ENCODE measurements at regions not wholly inside any gene's neighbourhood (a gene's known extent, or its start where the extent isn't known, plus 50 kb on each side); places are given as distances from the start of the nearest gene placed in this dataset.
"Not testable (repeated sequence)": the region's sequence is repeated elsewhere in the genome, so short reads cannot be mapped to it uniquely, and the experiment has no call there.

GRCh38 chr16:86934581-86935375 lies 356.4 kb downstream of the FOXL1 start:
- POLR2A ChIA-PET: no interaction called here
- CTCF ChIA-PET: no interaction called here

GRCh38 chr16:86939609-86940008 lies 361.3 kb downstream of the FOXL1 start:
- ChIA-PET POLR2A (no interaction called here), CTCF (no interaction called here)

DNA sequence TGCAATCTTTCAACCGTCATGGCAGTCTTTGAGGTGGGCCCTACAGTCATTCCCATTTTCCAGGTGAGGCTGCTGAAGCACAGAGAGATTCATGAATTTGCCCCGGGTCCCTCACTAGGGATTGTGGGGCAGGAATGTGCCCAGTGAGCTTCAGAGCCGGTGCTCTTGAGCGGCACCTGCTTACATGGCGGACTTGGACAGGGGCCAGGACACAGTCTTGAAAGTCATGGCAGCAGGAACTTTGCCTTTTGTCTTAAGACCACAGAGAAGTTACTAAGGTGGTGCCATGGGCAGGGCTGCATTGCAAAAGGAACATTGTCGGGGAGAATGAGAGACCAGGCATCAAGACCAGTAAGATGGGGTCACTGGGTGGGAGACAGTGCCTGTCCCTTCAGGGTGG lies 363.4 kb downstream of the FOXL1 start:
- POLR2A ChIA-PET: no interaction called here
- CTCF ChIA-PET: no interaction called here

- ChIA-PET CTCF (no interaction called here), POLR2A (no interaction called here)
These were observed 364.1 kb downstream of the FOXL1 start for GRCh38 chr16:86942151-86943051.

GRCh38 chr16:86945166-86945900 lies 367.0 kb downstream of the FOXL1 start:
- CTCF ChIA-PET: no interaction called here
- POLR2A ChIA-PET: no interaction called here

DNA sequence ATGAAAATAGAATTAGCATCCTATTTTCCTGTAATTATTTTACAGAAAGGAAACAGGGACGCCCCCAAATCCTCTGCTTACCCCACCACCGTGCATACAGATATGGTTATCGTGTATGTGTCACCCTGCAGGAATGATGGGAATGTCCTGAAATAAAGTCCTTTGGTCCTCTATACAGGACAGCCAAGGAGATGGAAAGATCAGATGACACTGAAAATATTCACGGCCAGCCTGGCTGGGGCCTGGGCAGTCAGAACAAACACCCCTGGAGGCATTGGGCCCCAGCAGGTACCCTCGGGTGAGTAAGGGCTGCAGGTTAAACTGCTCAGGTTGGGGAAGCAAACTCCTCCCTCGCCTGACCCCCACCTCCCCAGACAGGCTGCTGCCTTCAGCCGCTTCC lies 368.0 kb downstream of the FOXL1 start:
- CTCF ChIA-PET: no interaction called here

DNA sequence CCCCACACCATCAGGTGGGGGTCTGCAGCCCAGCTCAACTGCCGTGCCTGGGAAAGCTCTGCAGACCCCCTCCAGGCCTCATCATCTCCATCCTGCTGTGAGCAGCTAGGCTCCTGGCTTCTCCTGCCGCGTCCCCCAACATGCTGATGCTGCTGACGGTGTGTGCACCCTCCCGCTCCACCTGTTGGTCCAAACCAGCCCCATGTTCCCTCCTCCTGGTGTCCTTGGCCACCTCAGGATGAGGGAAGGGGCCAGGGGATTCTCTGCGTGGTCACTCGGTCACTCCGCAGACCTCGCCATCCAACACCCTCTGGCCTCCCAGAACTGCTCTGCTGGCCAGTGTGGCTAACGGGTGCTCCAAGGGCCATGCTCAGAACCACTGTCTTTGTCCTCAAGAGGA lies 368.6 kb downstream of the FOXL1 start:
- POLR2A ChIA-PET: no interaction called here
- CTCF ChIA-PET: no interaction called here

More for the DNA sequence above, 368.0 kb downstream of the FOXL1 start:
- POLR2A ChIA-PET: no interaction called here

DNA sequence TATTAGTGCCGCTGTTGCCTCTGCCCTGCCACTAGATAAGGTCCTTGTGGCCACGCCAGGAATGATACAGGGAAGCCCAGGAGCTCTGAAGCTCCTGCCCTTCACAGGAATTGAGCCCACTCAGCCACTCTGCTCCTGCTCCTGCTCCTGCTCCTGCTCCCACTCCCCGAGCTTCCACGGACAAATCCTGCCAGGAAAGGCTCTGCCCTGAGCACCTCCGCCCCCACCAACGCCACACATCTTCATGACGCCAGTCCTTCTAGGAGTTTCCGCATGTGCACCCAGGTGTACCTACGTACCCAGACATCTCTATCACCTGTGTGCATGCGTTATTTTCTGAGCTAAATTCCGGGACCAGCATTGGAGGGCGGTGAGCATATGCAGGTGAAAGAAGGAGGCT lies 369.1 kb downstream of the C16orf95 start:
- ChIA-PET POLR2A (no interaction called here), CTCF (no interaction called here)

DNA sequence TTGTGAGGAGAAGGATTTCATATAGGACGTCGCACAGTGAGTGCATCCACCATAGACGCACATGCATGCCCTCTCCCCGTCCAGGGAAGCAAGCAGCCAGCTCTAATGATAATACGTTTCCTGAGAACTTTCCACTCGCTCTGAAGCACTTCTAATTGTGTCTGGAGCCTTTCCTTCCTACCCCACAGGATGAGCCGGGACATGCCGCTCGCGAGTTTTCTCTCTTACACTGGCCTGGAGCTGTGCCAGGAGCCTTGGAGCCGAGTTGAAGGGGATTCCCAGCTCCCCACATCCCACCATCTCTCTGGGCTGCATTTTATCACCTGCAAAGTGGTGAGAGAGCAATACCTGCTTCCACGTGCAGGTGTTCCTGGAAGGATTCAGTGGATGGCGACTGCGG lies 368.1 kb downstream of the C16orf95 start:
- CTCF ChIA-PET: no interaction called here
- POLR2A ChIA-PET: no interaction called here

DNA sequence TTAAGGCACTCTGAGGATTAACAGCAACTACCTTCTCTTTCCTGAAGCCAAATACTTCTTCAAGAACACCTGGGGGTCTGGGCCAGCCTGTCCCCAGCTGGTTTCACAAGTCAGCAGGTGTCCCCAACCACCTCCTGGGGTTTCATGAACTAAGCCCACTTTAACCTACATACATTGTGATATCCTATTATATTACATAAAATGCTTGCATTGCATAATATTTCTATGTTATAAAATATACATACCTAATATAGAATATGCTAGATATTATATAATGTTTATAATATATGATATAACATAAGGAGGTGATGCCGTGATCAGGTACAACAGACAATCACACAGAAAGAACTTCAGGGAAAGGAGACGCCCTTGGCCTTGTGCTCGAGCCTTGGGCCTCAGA lies 367.6 kb downstream of the C16orf95 start:
- CTCF ChIA-PET: no interaction called here

GRCh38 chr16:86951041-86951822 lies 366.0 kb downstream of the C16orf95 start:
- POLR2A ChIA-PET: no interaction called here

More for the DNA sequence above, 367.6 kb downstream of the C16orf95 start:
- POLR2A ChIA-PET: no interaction called here

GRCh38 chr16:86951831-86952598 lies 365.2 kb downstream of the C16orf95 start:
- POLR2A ChIA-PET: no interaction called here
- CTCF ChIA-PET: no interaction called here

More at GRCh38 chr16:86951041-86951822, 366.0 kb downstream of the C16orf95 start:
- CTCF ChIA-PET: no interaction called here

DNA sequence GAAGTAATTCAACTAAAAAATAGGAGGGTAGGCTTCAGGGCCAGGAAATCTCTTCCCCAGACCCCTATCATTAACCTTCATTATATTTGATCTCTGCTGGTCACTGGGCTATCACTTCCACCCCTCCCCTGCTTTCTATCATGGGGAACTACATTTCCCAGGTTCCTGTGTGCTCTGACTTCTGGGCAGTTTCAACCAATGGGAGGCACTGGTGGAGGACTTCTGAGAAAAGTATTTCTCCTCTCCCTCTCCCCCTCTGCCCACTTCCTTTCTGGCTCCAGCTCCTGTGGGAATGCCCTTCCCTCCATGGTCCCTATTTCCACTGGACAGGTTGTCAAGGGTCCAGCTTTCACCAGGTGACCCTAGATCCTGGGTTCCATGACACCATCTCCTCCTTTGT lies 364.4 kb downstream of the C16orf95 start:
- CTCF ChIA-PET: no interaction called here
- POLR2A ChIA-PET: no interaction called here

- ChIA-PET CTCF (no interaction called here), POLR2A (no interaction called here)
These were observed 363.4 kb downstream of the C16orf95 start for GRCh38 chr16:86953631-86954391.

DNA sequence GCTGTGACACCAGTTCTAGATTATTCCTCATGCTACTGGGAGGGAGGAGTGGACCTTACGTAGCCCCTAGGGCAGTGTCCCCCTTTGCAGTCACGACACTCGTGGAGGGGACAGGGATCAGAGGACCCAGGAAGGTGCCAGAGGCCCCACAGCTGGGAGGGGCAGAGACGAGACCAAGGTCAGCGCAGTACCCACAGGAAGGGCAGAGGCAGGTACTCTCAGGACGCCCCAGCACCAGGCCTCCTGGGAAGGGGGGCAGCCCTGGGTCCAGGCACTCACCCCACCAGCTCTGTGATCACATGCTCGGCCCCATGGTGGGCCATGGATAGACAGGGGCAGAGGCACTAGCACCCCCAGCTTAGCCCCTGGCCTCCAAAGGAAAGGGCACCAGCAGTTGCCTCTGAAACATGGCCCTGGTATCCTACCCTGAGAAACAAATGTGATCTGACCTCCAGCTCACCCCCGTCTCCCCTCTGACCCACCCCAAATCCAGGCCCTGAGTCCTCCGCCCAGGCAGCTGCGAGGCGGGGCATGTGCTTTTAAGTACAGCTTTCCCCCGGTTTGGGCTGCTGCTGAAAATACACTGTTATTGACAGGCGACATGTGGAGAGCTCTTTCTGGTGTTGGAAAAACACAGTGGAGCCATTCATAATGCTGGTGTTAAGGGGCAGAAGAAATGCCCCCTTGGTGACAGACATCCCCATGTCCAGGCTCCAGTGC lies 361.9 kb downstream of the C16orf95 start:
- ChIA-PET POLR2A (no interaction called here), CTCF (interaction anchor here (0.7 to 1.0 kb wide), 2 partner anchors 56 to 96 kb away, joined by 3 to 4 read pairs; no protein-coding TSS in a partner anchor)

DNA sequence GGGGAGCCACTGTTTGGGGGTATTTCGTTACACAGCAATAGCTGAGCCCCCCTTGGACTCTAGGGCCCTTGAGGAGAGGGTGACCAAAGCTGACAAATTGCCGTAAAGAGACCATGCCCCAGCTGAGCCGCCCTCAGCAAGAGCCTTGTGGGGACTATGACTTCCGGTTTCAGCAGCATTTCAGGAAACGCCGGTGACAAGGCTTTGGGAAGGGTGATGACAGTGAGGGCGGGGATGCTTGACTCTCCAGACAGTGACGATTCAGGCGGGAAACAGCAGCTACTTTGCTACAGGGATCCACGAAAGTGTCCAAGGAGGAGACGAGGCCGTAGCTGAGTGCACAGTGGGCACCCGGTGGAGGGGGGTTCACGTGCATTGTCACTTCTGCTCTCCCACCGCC lies 360.8 kb downstream of the C16orf95 start:
- ChIA-PET POLR2A (no interaction called here), CTCF (no interaction called here)

DNA sequence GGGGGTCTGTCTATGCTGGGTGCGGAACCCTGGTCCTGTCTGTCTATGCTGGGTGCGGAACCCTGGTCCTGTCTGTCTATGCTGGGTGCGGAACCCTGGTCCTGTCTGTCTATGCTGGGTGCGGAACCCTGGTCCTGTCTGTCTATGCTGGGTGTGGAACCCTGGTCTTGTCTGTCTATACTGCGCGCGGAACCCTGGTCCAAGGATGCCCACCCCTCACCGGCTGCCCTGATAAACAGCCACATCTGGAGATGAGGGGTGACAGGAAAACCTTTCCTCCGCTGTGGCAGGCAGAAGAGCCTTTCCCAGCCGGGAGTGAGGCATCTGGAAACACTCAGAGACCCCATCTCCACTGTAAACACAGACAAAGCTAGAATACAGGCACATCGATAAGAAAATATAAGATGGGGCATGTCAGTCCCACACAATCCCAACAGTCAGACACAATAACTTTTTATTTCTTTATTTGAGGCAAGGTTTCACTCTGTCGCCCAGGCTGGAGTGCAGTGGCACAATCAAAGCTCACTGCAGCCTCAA lies 359.5 kb downstream of the C16orf95 start:
- POLR2A ChIA-PET, CTCF ChIA-PET: not testable (repeated sequence)
